GM18951 (cell line): ENCODE measurements at regions not wholly inside any gene's neighbourhood (a gene's known extent, or its start where the extent isn't known, plus 50 kb on each side); places are given as distances from the start of the nearest gene placed in this dataset.

Source experiments
- POLR2A ChIP-seq: IDR thresholded peaks from 4 replicates; pipeline ENCODE4 v1.6.1; 2011; ENCODE audit warnings: mild to moderate bottlenecking; ENCODE audit not compliant: insufficient read length, insufficient read depth; ENCODE audit errors: extremely low read depth
- in situ Hi-C: fragments of 300-500 bp; cut with MboI; formaldehyde crosslinking; loops from one replicate; pipeline ENCODE4 v1.12.0; 2022; ENCODE audit warnings: low sequenced_read_pairs, mixed read lengths, inconsistent platforms; ENCODE audit not compliant: unreplicated experiment

- no peak for TF ChIP-seq POLR2A
- in situ Hi-C loops: no loop called here
These were observed 52.0 kb upstream of the OSBPL8 start for GRCh38 chr12:76611533-76611932.

- in situ Hi-C loops: no loop called here
- TF ChIP-seq POLR2A: no peak
These were observed 54.8 kb upstream of the OSBPL8 start for GRCh38 chr12:76614364-76614763.

- TF ChIP-seq POLR2A: no peak
- in situ Hi-C loops: no loop called here
These were observed 58.5 kb upstream of the OSBPL8 start for GRCh38 chr12:76618031-76618430.

GRCh38 chr12:76621582-76622024, 62.0 kb upstream of the OSBPL8 start:
- in situ Hi-C loops: no loop called here
- TF ChIP-seq POLR2A: no peak

GRCh38 chr12:76622351-76622750, 62.8 kb upstream of the OSBPL8 start:
- in situ Hi-C loops: no loop called here
- TF ChIP-seq POLR2A: no peak

GRCh38 chr12:76622915-76623314, 63.3 kb upstream of the OSBPL8 start:
- TF ChIP-seq POLR2A: no peak
- in situ Hi-C loops: no loop called here

- in situ Hi-C loops: no loop called here
- no peak for TF ChIP-seq POLR2A
These were observed 64.4 kb upstream of the OSBPL8 start for GRCh38 chr12:76623931-76624330.

- in situ Hi-C loops: loop anchor here (5.0 to 25.0 kb wide), 2 partner anchors 160 to 310 kb away; no protein-coding TSS in a partner anchor
- TF ChIP-seq POLR2A: no peak
These were observed 68.0 kb upstream of the OSBPL8 start for GRCh38 chr12:76627346-76628135.

GRCh38 chr12:76628745-76629144, 69.2 kb upstream of the OSBPL8 start:
- TF ChIP-seq POLR2A: no peak
- in situ Hi-C loops: loop anchor here (5.0 to 25.0 kb wide), 2 partner anchors 159 to 309 kb away; no protein-coding TSS in a partner anchor

- in situ Hi-C loops: loop anchor here (25.0 kb wide), 1 partner anchor 306 kb away; no protein-coding TSS in a partner anchor
- TF ChIP-seq POLR2A: no peak
These were observed 72.2 kb upstream of the OSBPL8 start for GRCh38 chr12:76631741-76632140.

GRCh38 chr12:76633415-76633814, 73.8 kb upstream of the OSBPL8 start:
- no peak for TF ChIP-seq POLR2A
- in situ Hi-C loops: loop anchor here (25.0 kb wide), 1 partner anchor 304 kb away; no protein-coding TSS in a partner anchor

GRCh38 chr12:76634133-76634532, 74.6 kb upstream of the OSBPL8 start:
- no peak for TF ChIP-seq POLR2A
- in situ Hi-C loops: loop anchor here (25.0 kb wide), 1 partner anchor 303 kb away; no protein-coding TSS in a partner anchor

GRCh38 chr12:76636121-76636692, 76.6 kb upstream of the OSBPL8 start:
- TF ChIP-seq POLR2A: no peak
- in situ Hi-C loops: loop anchor here (25.0 kb wide), 1 partner anchor 301 kb away; no protein-coding TSS in a partner anchor

- no peak for TF ChIP-seq POLR2A
- in situ Hi-C loops: loop anchor here (25.0 kb wide), 1 partner anchor 299 kb away; no protein-coding TSS in a partner anchor
These were observed 78.2 kb upstream of the OSBPL8 start for GRCh38 chr12:76637807-76638206.

GRCh38 chr12:76639646-76640045, 80.1 kb upstream of the OSBPL8 start:
- in situ Hi-C loops: loop anchor here (25.0 kb wide), 1 partner anchor 298 kb away; no protein-coding TSS in a partner anchor
- TF ChIP-seq POLR2A: no peak
